H1 (cell line): ENCODE measurements at regions not wholly inside any gene's neighbourhood (a gene's known extent, or its start where the extent isn't known, plus 50 kb on each side); places are given as distances from the start of the nearest gene placed in this dataset.
A peak's percentile ranks its signal among the peaks of the same experiment; 100 is the strongest.

Experiments used
- BACH1 ChIP-seq: IDR thresholded peaks from 2 replicates; pipeline ENCODE4 v1.6.1; 2012; ENCODE audit warnings: low read length, improper control_type of control experiment
- BRCA1 ChIP-seq: IDR thresholded peaks from 2 replicates; pipeline ENCODE4 v1.6.1; 2012; ENCODE audit warnings: low read depth, low read length, improper control_type of control experiment
- CBX5 ChIP-seq: fragments of 300-800, 300-1000 bp; sonication (generic); IDR thresholded peaks from 2 replicates; pipeline ENCODE4 v1.7.1; 2016; ENCODE audit warnings: antibody characterized with exemption, low read length, low read depth
- CTCF ChIP-seq, 3 experiments: IDR thresholded peaks; 1 replicate in 2 of 3; 2 replicates in 1 of 3; pipeline versions ENCODE4 v1.5.1 to v1.6.1; 2011; ENCODE audit warnings: low read length in 3 of 3, mild to moderate bottlenecking in 3 of 3, inconsistent platforms in 2 of 3, low read depth in 1 of 3, moderate library complexity in 1 of 3; ENCODE audit not compliant: insufficient read depth in 1 of 3; ENCODE audit errors: control extremely low read depth in 1 of 3
- E2F6 ChIP-seq: IDR thresholded peaks from 2 replicates; pipeline ENCODE4 v1.6.1; 2012; ENCODE audit warnings: inconsistent platforms
- GTF2F1 ChIP-seq: IDR thresholded peaks from 2 replicates; pipeline ENCODE4 v1.6.1; 2012; ENCODE audit warnings: low read depth, low read length, improper control_type of control experiment, borderline replicate concordance
- RFX5 ChIP-seq: IDR thresholded peaks from 2 replicates; pipeline ENCODE4 v1.6.1; 2011; ENCODE audit warnings: low read depth, low read length, improper control_type of control experiment, borderline replicate concordance

GRCh38 chr2:238784671-238785527 lies 63.0 kb upstream of the TWIST2 start (continued):
- TF ChIP-seq E2F6, result peak; percentile 9; the same call in 1 of the 2 replicates
- no peak for TF ChIP-seq CBX5
- TF ChIP-seq BRCA1, result no peak
- TF ChIP-seq CTCF (IDR thresholded peaks at IDR 0.05; ENCODE audit: control extremely low read depth in 1 of 3, insufficient read depth in 1 of 3, low read depth in 1 of 3, low read length in 3 of 3), result peak; percentile 84 to 91 (median 89)
- TF ChIP-seq BACH1, result 0 out of 2 replicates have a peak, but pooled peaks have one; percentile 30
- no peak for TF ChIP-seq GTF2F1
- no peak for TF ChIP-seq RFX5
